ENCODE measurements at regions not wholly inside any gene's neighbourhood (a gene's known extent, or its start where the extent isn't known, plus 50 kb on each side); places are given as distances from the start of the nearest gene placed in this dataset.
A peak's percentile ranks its signal among the peaks of the same experiment; 100 is the strongest.

DNA sequence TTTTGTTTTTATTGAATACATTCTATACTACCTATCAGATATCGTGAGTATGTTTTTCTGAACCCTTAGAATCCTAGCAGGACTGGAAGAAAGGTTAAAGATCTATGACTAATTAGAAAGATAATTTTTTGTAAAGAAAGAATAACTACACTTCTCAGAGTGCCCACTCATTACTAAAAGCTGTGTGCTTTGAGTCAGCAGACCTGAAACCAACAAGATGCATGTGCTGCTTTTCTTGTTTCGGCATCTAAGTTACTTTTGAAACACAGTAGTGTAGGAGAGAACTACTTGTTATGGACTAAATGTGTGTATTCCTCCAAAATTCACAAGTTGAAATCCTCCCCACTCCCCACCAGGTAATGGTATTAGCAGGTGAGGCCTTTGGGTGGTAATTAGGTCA lies 127.8 kb upstream of the ESRRG start:
- no peak for DNase-seq (ENCODE audit: low read depth in 2 of 2)

GRCh38 chr1:216849146-216849545 lies 125.9 kb upstream of the ESRRG start:
- Histone ChIP-seq H3K27me3 (ENCODE audit: control insufficient read depth, insufficient read depth, low read length) (no peaks in the 10 kb centered on the region), H3K4me2 (ENCODE audit: extremely low read depth, insufficient read depth, low read length) (no peak overlapping the region), H3K9ac (ENCODE audit: insufficient read depth, low read length) (no peak overlapping the region), H3K9me3 (ENCODE audit: control insufficient read depth, insufficient read depth, low read depth, low read length) (no peaks in the 10 kb centered on the region), H3K4me1 (ENCODE audit: control insufficient read depth, extremely low read depth, insufficient read depth, low read length) (no peaks in the 10 kb centered on the region), H2AFZ (ENCODE audit: low read length) (no peak overlapping the region), H3K79me2 (ENCODE audit: control insufficient read depth, insufficient read depth, low read length) (no peaks in the 10 kb centered on the region), H4K20me1 (ENCODE audit: control insufficient read depth, extremely low read depth, insufficient read depth, low read length) (no peaks in the 10 kb centered on the region), H3K36me3 (ENCODE audit: control insufficient read depth, insufficient read depth, low read length) (no peaks in the 10 kb centered on the region), H3K4me3 (replicated peaks in 1 of 4; ENCODE audit: control extremely low read depth in 1 of 4, insufficient read depth in 1 of 4, low read depth in 3 of 4, low read length in 4 of 4) (no peak overlapping the region), H3K27ac (ENCODE audit: insufficient read depth, low read length) (no peak overlapping the region)
- DNase-seq (ENCODE audit: low read depth in 2 of 2): no peak
- TF ChIP-seq CTCF (conservative IDR thresholded peaks at IDR 0.05 in 1 of 2, IDR thresholded peaks at IDR 0.05 in 1 of 2; ENCODE audit: low read depth in 1 of 2, low read length in 2 of 2) (no peak), EZH2 (IDR thresholded peaks at IDR 0.05; ENCODE audit: low read length, missing control alignments) (no peak)

More for the DNA sequence above, 127.8 kb upstream of the ESRRG start:
- H3K4me1 ChIP-seq (ENCODE audit: control insufficient read depth, extremely low read depth, insufficient read depth, low read length): no peaks in the 10 kb centered on the region
- no peak overlapping the region for H3K4me3 ChIP-seq (replicated peaks in 1 of 4; ENCODE audit: control extremely low read depth in 1 of 4, insufficient read depth in 1 of 4, low read depth in 3 of 4, low read length in 4 of 4)
- no peak overlapping the region for H3K4me2 ChIP-seq (ENCODE audit: extremely low read depth, insufficient read depth, low read length)
- no peaks in the 10 kb centered on the region for H4K20me1 ChIP-seq (ENCODE audit: control insufficient read depth, extremely low read depth, insufficient read depth, low read length)
- no peaks in the 10 kb centered on the region for H3K79me2 ChIP-seq (ENCODE audit: control insufficient read depth, insufficient read depth, low read length)
- H3K36me3 ChIP-seq (ENCODE audit: control insufficient read depth, insufficient read depth, low read length): no peaks in the 10 kb centered on the region
- H3K9ac ChIP-seq (ENCODE audit: insufficient read depth, low read length): no peak overlapping the region
- no peaks in the 10 kb centered on the region for H3K27me3 ChIP-seq (ENCODE audit: control insufficient read depth, insufficient read depth, low read length)
- H3K9me3 ChIP-seq (ENCODE audit: control insufficient read depth, insufficient read depth, low read depth, low read length): no peaks in the 10 kb centered on the region
- TF ChIP-seq CTCF (conservative IDR thresholded peaks at IDR 0.05 in 1 of 2, IDR thresholded peaks at IDR 0.05 in 1 of 2; ENCODE audit: low read depth in 1 of 2, low read length in 2 of 2) (no peak), EZH2 (IDR thresholded peaks at IDR 0.05; ENCODE audit: low read length, missing control alignments) (no peak)
- no peak overlapping the region for H3K27ac ChIP-seq (ENCODE audit: insufficient read depth, low read length)
- no peak overlapping the region for H2AFZ ChIP-seq (ENCODE audit: low read length)

GRCh38 chr1:216847397-216848036 lies 124.3 kb upstream of the ESRRG start:
- no peaks in the 10 kb centered on the region for H3K79me2 ChIP-seq (ENCODE audit: control insufficient read depth, insufficient read depth, low read length)
- H3K4me2 ChIP-seq (ENCODE audit: extremely low read depth, insufficient read depth, low read length): no peak overlapping the region
- DNase-seq (ENCODE audit: low read depth in 2 of 2): peak; percentile 10 to 80
- no peak overlapping the region for H3K4me3 ChIP-seq (replicated peaks in 1 of 4; ENCODE audit: control extremely low read depth in 1 of 4, insufficient read depth in 1 of 4, low read depth in 3 of 4, low read length in 4 of 4)
- no peak overlapping the region for H3K27ac ChIP-seq (ENCODE audit: insufficient read depth, low read length)
- H3K27me3 ChIP-seq (ENCODE audit: control insufficient read depth, insufficient read depth, low read length): no peaks in the 10 kb centered on the region
- H3K9ac ChIP-seq (ENCODE audit: insufficient read depth, low read length): no peak overlapping the region
- H2AFZ ChIP-seq (ENCODE audit: low read length): no peak overlapping the region
- no peaks in the 10 kb centered on the region for H4K20me1 ChIP-seq (ENCODE audit: control insufficient read depth, extremely low read depth, insufficient read depth, low read length)
- TF ChIP-seq CTCF (conservative IDR thresholded peaks at IDR 0.05 in 1 of 2, IDR thresholded peaks at IDR 0.05 in 1 of 2; ENCODE audit: low read depth in 1 of 2, low read length in 2 of 2): no peak
- TF ChIP-seq EZH2 (IDR thresholded peaks at IDR 0.05; ENCODE audit: low read length, missing control alignments): no peak
- H3K36me3 ChIP-seq (ENCODE audit: control insufficient read depth, insufficient read depth, low read length): no peaks in the 10 kb centered on the region
- no peaks in the 10 kb centered on the region for H3K4me1 ChIP-seq (ENCODE audit: control insufficient read depth, extremely low read depth, insufficient read depth, low read length)
- no peaks in the 10 kb centered on the region for H3K9me3 ChIP-seq (ENCODE audit: control insufficient read depth, insufficient read depth, low read depth, low read length)

All from fibroblast of lung (primary cell).